OCI-LY1 (cell line): ENCODE measurements at regions not wholly inside any gene's neighbourhood (a gene's known extent, or its start where the extent isn't known, plus 50 kb on each side); places are given as distances from the start of the nearest gene placed in this dataset.

Experiments
- H2AFZ ChIP-seq: fragments of 200-600 bp; sonication (generic), shearing (Covaris generic); 2 replicates; pipeline ENCODE4 v1.6.0; 2014; ENCODE audit warnings: antibody characterized with exemption, mild to moderate bottlenecking, low read length
- H3F3A ChIP-seq: fragments of 200-600 bp; sonication (generic), shearing (Covaris generic); 2 replicates; pipeline ENCODE4 v1.6.0; 2014; ENCODE audit warnings: mild to moderate bottlenecking, antibody characterized with exemption, low read length, moderate library complexity; ENCODE audit not compliant: insufficient read depth
- H3K27ac ChIP-seq: fragments of 200-600 bp; sonication (generic); 2 replicates; pipeline ENCODE4 v1.5.1; 2014; ENCODE audit warnings: low read length, mixed run types, mild to moderate bottlenecking, low read depth; ENCODE audit not compliant: poor library complexity, severe bottlenecking
- H3K27me3 ChIP-seq: fragments of 200-600 bp; sonication (generic); 2 replicates; pipeline ENCODE4 v1.6.0; 2014; ENCODE audit warnings: antibody characterized with exemption, mild to moderate bottlenecking, low read length, moderate library complexity; ENCODE audit not compliant: insufficient read depth
- H3K36me3 ChIP-seq: fragments of 200-600 bp; sonication (generic); 2 replicates; pipeline ENCODE4 v1.6.1; 2014; ENCODE audit warnings: mild to moderate bottlenecking, antibody characterized with exemption, low read length, moderate library complexity, mixed read lengths; ENCODE audit not compliant: insufficient read depth
- H3K4me1 ChIP-seq: fragments of 200-600 bp; sonication (generic); 2 replicates; pipeline ENCODE4 v1.5.1; 2014; ENCODE audit warnings: mild to moderate bottlenecking, low read length, moderate library complexity; ENCODE audit not compliant: insufficient read depth, severe bottlenecking
- H3K4me2 ChIP-seq: fragments of 200-600 bp; sonication (generic), shearing (Covaris generic); 2 replicates; pipeline ENCODE4 v1.6.1; 2014; ENCODE audit warnings: low read length
- H3K4me3 ChIP-seq: fragments of 200-600 bp; sonication (generic); 2 replicates; pipeline ENCODE4 v1.5.1; 2014; ENCODE audit warnings: low read length, low read depth, mild to moderate bottlenecking, mixed read lengths; ENCODE audit not compliant: poor library complexity, severe bottlenecking
- H3K79me2 ChIP-seq: fragments of 200-600 bp; shearing (Covaris generic); 2 replicates; pipeline ENCODE4 v1.6.1; 2016; ENCODE audit warnings: mixed run types, low read length, mixed read lengths; ENCODE audit not compliant: insufficient read depth
- H3K9ac ChIP-seq: fragments of 200-600 bp; sonication (generic), shearing (Covaris generic); 2 replicates; pipeline ENCODE4 v1.6.1; 2014; ENCODE audit warnings: mild to moderate bottlenecking, low read length, mixed read lengths
- H3K9me2 ChIP-seq: fragments of 200-600 bp; sonication (generic), shearing (Covaris generic); 2 replicates; pipeline ENCODE4 v1.6.1; 2014; ENCODE audit warnings: low read depth, mild to moderate bottlenecking, low read length, mixed read lengths
- H3K9me3 ChIP-seq: fragments of 200-600 bp; shearing (Covaris generic); 2 replicates; pipeline ENCODE4 v1.6.1; 2014; ENCODE audit warnings: low read length, mixed read lengths
- H4K20me1 ChIP-seq: fragments of 200-600 bp; sonication (generic), shearing (Covaris generic); 2 replicates; pipeline ENCODE4 v1.6.0; 2016; ENCODE audit warnings: mild to moderate bottlenecking, low read length; ENCODE audit not compliant: insufficient read depth
- CTCF ChIP-seq: fragments of 200-600 bp; sonication (generic), shearing (Covaris generic); IDR thresholded peaks from 2 replicates; pipeline ENCODE4 v1.5.1; 2017; ENCODE audit warnings: mild to moderate bottlenecking, antibody characterized with exemption, low read length, moderate library complexity, mixed read lengths
- EZH2 ChIP-seq: fragments of 200-600 bp; sonication (generic), shearing (Covaris generic); IDR thresholded peaks from 2 replicates; pipeline ENCODE4 v1.8.0; 2017; ENCODE audit warnings: borderline replicate concordance, mixed run types, mild to moderate bottlenecking, antibody characterized with exemption, low read length, moderate library complexity, mixed read lengths

- TF ChIP-seq CTCF (peak; percentile 20; the same call in 1 of the 2 replicates), EZH2 (no peak)
- Histone ChIP-seq H4K20me1 (no peaks in the 10 kb centered on the region), H2AFZ (no peak overlapping the region)
Observed at GRCh38 chr22:34975721-34976120, 90.2 kb upstream of the ISX start.

GRCh38 chr22:34976474-34976873 is 89.5 kb upstream of the ISX start:
- no peak overlapping the region for H3K4me2 ChIP-seq
- no peaks in the 10 kb centered on the region for H3K36me3 ChIP-seq
- no peaks in the 10 kb centered on the region for H3K4me1 ChIP-seq
- no peaks in the 10 kb centered on the region for H3F3A ChIP-seq
- no peaks in the 10 kb centered on the region for H3K79me2 ChIP-seq
- no peak overlapping the region for H3K4me3 ChIP-seq
- no peak overlapping the region for H3K27ac ChIP-seq
- H3K9me2 ChIP-seq: no peaks in the 10 kb centered on the region
- H2AFZ ChIP-seq: no peak overlapping the region
- no peaks in the 10 kb centered on the region for H3K9me3 ChIP-seq
- TF ChIP-seq CTCF (no peak), EZH2 (no peak)
- H4K20me1 ChIP-seq: no peaks in the 10 kb centered on the region
- H3K27me3 ChIP-seq: peaks cover 5% of the 10 kb centered on the region; the same call in 1 of the 2 replicates
- no peak overlapping the region for H3K9ac ChIP-seq

More at GRCh38 chr22:34975721-34976120, 90.2 kb upstream of the ISX start:
- Histone ChIP-seq H3K4me3 (no peak overlapping the region), H3K9me2 (no peaks in the 10 kb centered on the region), H3K27ac (no peak overlapping the region), H3K79me2 (no peaks in the 10 kb centered on the region), H3K27me3 (peaks cover 5% of the 10 kb centered on the region; the same call in 1 of the 2 replicates), H3F3A (no peaks in the 10 kb centered on the region), H3K9me3 (no peaks in the 10 kb centered on the region), H3K4me1 (no peaks in the 10 kb centered on the region), H3K9ac (no peak overlapping the region), H3K4me2 (no peak overlapping the region), H3K36me3 (no peaks in the 10 kb centered on the region)

- Histone ChIP-seq H3K27ac (no peak overlapping the region), H3K9ac (no peak overlapping the region), H3K9me2 (no peaks in the 10 kb centered on the region), H3K4me1 (no peaks in the 10 kb centered on the region), H4K20me1 (no peaks in the 10 kb centered on the region), H3K27me3 (peaks cover 5% of the 10 kb centered on the region; the same call in 1 of the 2 replicates), H3K9me3 (no peaks in the 10 kb centered on the region), H3F3A (no peaks in the 10 kb centered on the region), H3K36me3 (no peaks in the 10 kb centered on the region), H3K4me2 (no peak overlapping the region), H2AFZ (no peak overlapping the region), H3K79me2 (no peaks in the 10 kb centered on the region), H3K4me3 (no peak overlapping the region)
- TF ChIP-seq CTCF: no peak
- no peak for TF ChIP-seq EZH2
Observed at GRCh38 chr22:34976886-34977285, 89.1 kb upstream of the ISX start.
